MV-4-11 (cell line): ENCODE measurements at regions not wholly inside any gene's neighbourhood (a gene's known extent, or its start where the extent isn't known, plus 50 kb on each side); places are given as distances from the start of the nearest gene placed in this dataset.

Experiments
- DNase-seq: peaks from one replicate; lab custom pipeline; 2025; lab: John Stamatoyannopoulos, UW

- peak; percentile 89 for DNase-seq
Observed at GRCh38 chr5:115375893-115376292, 79.4 kb upstream of the CCDC112 start.

GRCh38 chr5:115374057-115374775 is 77.8 kb upstream of the CCDC112 start:
- no peak for DNase-seq

- DNase-seq = no peak
Observed at GRCh38 chr5:115372146-115372545, 75.7 kb upstream of the CCDC112 start.

GRCh38 chr5:115369430-115370144 is 73.1 kb upstream of the CCDC112 start:
- DNase-seq = no peak

- DNase-seq = no peak
Observed at GRCh38 chr5:115366223-115366622, 69.8 kb upstream of the CCDC112 start.

- no peak for DNase-seq
Observed at GRCh38 chr5:115363879-115364278, 67.4 kb upstream of the CCDC112 start.

GRCh38 chr5:115360046-115360685 is 63.7 kb upstream of the CCDC112 start:
- DNase-seq = no peak

GRCh38 chr5:115355767-115356381 is 59.4 kb upstream of the CCDC112 start:
- no peak for DNase-seq

- DNase-seq = no peak
Observed at GRCh38 chr5:115355095-115355494, 58.6 kb upstream of the CCDC112 start.

- no peak for DNase-seq
Observed at GRCh38 chr5:115354246-115354645, 57.8 kb upstream of the CCDC112 start.

GRCh38 chr5:115352571-115352970 is 56.1 kb upstream of the CCDC112 start:
- DNase-seq = no peak

GRCh38 chr5:115351356-115352195 is 55.1 kb upstream of the CCDC112 start:
- DNase-seq = no peak

- no peak for DNase-seq
Observed at GRCh38 chr5:115350894-115351293, 54.4 kb upstream of the CCDC112 start.

GRCh38 chr5:115349001-115349817 is 52.8 kb upstream of the CCDC112 start:
- peak; percentile 51 for DNase-seq

- no peak for DNase-seq
Observed at GRCh38 chr5:115348175-115348574, 51.7 kb upstream of the CCDC112 start.
